Nephron progenitor cell (in vitro differentiated cells): ENCODE measurements at regions not wholly inside any gene's neighbourhood (a gene's known extent, or its start where the extent isn't known, plus 50 kb on each side); places are given as distances from the start of the nearest gene placed in this dataset.
A peak's percentile ranks its signal among the peaks of the same experiment; 100 is the strongest.

Experiments used
- DNase-seq: peaks from one replicate; pipeline ENCODE4 v3.0.0; 2021
- H3K27ac Mint-ChIP-seq: 2 replicates; pipeline ENCODE4 v1.8.0; 2021; ENCODE audit warnings: mild to moderate bottlenecking, moderate library complexity, mixed read lengths
- H3K27me3 Mint-ChIP-seq: 2 replicates; pipeline ENCODE4 v1.8.0; 2021; ENCODE audit warnings: mild to moderate bottlenecking, low read depth, mixed read lengths; ENCODE audit not compliant: poor library complexity
- H3K36me3 Mint-ChIP-seq: 2 replicates; pipeline ENCODE4 v1.8.0; 2021; ENCODE audit warnings: low read depth, mixed read lengths
- H3K4me1 Mint-ChIP-seq: 2 replicates; pipeline ENCODE4 v1.8.0; 2021; ENCODE audit warnings: mixed read lengths
- H3K4me3 Mint-ChIP-seq: 2 replicates; pipeline ENCODE4 v1.8.0; 2021; ENCODE audit warnings: mild to moderate bottlenecking, moderate library complexity, mixed read lengths
- H3K9me3 Mint-ChIP-seq: 2 replicates; pipeline ENCODE4 v1.8.0; 2021; ENCODE audit warnings: mild to moderate bottlenecking, moderate library complexity, mixed read lengths
- TF ChIP-seq, protein P1 (sequence below): fragments of 200-600 bp; sonication (generic); IDR thresholded peaks from 2 replicates; pipeline ENCODE4 v1.5.0; 2021; ENCODE audit warnings: antibody characterized with exemption

DNA sequence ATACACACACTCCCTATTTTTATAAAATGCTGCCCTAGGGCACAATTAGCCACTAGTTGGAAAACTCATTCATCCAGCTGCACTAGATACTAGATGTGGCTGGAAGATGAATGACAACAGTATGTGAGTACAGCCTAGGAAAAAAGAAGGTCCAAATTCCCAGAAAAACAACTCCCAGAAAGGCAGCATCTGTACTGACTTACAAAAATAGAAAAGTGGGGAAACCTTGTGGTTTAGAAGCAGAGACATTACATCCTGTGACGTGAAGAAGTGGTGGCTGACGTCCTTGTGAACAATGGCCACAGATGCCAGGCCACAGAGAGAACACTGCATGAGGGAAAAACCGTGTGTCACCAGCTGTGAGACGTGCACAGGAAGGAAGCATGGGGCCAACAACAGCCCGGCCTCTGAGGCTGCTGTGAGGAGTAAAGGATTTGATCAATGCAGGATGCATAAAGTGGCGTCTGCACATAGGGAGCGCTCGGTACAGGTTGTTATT lies 81.2 kb downstream of the SPRY1 start:
- Mint-ChIP-seq H3K4me3 (no peak overlapping the region), H3K4me1 (peaks cover 43% of the 10 kb centered on the region), H3K27me3 (no peaks in the 10 kb centered on the region), H3K27ac (peak overlapping the region; percentile 77), H3K36me3 (no peaks in the 10 kb centered on the region), H3K9me3 (no peaks in the 10 kb centered on the region)
- no peak for DNase-seq
- TF ChIP-seq, protein P1, sequence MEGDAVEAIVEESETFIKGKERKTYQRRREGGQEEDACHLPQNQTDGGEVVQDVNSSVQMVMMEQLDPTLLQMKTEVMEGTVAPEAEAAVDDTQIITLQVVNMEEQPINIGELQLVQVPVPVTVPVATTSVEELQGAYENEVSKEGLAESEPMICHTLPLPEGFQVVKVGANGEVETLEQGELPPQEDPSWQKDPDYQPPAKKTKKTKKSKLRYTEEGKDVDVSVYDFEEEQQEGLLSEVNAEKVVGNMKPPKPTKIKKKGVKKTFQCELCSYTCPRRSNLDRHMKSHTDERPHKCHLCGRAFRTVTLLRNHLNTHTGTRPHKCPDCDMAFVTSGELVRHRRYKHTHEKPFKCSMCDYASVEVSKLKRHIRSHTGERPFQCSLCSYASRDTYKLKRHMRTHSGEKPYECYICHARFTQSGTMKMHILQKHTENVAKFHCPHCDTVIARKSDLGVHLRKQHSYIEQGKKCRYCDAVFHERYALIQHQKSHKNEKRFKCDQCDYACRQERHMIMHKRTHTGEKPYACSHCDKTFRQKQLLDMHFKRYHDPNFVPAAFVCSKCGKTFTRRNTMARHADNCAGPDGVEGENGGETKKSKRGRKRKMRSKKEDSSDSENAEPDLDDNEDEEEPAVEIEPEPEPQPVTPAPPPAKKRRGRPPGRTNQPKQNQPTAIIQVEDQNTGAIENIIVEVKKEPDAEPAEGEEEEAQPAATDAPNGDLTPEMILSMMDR: no peak

DNA sequence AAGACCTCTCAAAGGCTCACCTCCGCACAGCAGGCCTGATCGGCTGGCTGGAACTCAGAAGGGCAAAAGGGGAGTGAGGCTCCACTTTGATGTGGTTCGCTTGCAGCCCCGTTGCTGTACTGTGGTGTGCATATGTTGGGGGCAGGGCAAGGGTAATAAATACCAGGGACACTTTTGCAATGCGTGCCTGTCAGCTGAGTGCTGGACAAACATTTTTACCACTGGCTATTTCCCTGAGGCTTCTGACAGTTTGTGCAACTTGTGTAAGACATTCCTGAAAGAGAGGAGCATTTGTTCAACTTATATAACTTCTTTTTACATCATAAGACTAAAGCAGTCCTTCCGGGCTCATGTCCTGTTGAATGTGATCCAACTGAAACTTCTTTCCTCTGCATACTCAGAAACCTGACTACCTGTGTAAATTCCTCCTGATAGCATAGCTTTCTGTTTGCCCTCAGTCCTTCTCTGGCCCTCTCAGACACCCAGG lies 82.3 kb downstream of the SPRY1 start:
- Mint-ChIP-seq H3K36me3 (no peaks in the 10 kb centered on the region), H3K4me1 (peaks cover 44% of the 10 kb centered on the region), H3K27ac (peak overlapping the region; percentile 94), H3K9me3 (no peaks in the 10 kb centered on the region), H3K27me3 (no peaks in the 10 kb centered on the region), H3K4me3 (peak overlapping the region; percentile 37)
- peak; percentile 57 for DNase-seq
- TF ChIP-seq, protein P1: no peak

DNA sequence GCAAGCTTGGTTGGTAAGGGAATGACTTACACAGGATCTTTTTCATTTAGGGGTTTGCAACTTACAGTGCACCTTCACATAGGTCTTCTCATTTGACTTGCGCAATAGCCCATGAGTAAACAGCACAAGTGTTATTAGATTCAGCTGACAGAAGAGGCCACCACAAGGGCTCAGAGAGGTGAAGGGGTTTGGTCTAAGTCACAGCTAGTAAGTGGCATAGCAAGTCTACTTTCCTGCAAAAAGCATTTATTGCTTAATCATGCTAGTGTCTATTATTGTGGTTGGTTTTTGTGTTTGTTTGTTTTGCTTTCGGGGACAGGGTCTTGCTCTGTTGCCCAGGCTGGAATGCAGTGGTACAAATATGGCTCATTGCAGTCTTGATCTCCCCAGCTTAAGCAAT lies 83.3 kb downstream of the SPRY1 start:
- Mint-ChIP-seq H3K36me3 (no peaks in the 10 kb centered on the region), H3K27me3 (no peaks in the 10 kb centered on the region), H3K9me3 (no peaks in the 10 kb centered on the region), H3K27ac (no peak overlapping the region), H3K4me1 (peaks cover 48% of the 10 kb centered on the region), H3K4me3 (no peak overlapping the region)
- TF ChIP-seq, protein P1: no peak
- DNase-seq: no peak

DNA sequence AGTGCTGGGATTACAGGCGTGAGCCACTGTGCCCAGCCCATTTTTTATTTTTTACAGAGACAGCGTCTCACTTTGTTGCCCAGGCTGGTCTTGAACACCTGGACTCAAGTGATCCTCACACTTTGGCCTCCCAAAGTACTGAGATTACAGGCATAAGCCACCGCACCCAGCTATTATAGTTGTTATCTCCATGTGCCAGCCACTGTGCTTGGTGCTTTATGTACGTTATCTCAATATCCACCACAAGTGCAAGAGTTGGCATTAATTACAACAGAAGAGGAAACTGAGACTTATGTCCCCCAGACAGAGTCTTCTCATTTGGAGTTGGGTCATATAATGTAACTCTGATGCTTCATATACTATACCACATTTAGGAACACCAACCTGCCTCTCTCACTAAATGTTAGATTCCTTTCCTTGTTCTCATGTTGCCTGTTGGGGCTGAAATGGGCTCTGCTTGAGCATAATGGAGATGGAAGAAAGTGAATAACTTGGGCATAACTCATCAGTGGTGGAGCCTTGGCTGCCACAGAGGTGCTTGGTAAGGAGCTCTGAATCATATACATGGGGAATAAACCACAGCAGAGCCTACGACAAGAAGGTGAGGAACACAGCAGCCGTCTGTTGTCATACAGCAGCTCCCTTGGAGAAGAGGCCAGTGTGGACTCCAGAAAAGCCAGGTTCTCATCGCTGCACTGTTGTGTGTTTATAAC lies 84.3 kb downstream of the SPRY1 start:
- H3K9me3 Mint-ChIP-seq: no peaks in the 10 kb centered on the region

DNA sequence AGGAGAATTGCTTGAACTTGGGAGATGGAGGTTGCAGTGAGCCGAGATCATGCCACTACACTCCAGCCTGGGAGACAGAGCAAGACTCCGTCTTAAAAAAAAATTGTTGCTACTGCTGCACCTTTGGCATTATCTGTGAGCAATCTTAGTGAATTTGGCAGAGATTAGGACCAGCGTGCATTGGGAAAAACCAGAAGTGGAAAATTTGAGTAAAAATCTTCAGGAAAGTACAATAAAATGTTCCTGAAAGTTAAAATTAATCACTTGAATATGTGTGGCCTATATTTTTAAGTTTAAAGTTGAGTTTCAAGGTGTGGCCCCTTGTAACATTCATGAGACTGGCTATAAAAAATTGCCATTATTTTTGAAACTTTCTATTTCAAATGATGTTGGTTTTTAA lies 85.1 kb downstream of the SPRY1 start:
- Mint-ChIP-seq H3K4me3 (no peak overlapping the region), H3K27ac (no peak overlapping the region), H3K36me3 (no peaks in the 10 kb centered on the region), H3K4me1 (peaks cover 62% of the 10 kb centered on the region), H3K9me3 (no peaks in the 10 kb centered on the region), H3K27me3 (no peaks in the 10 kb centered on the region)
- DNase-seq: no peak
- TF ChIP-seq, protein P1: no peak

More for the DNA sequence above, 84.3 kb downstream of the SPRY1 start:
- TF ChIP-seq, protein P1: no peak
- H3K4me3 Mint-ChIP-seq: no peak overlapping the region
- H3K27ac Mint-ChIP-seq: no peak overlapping the region
- peaks cover 56% of the 10 kb centered on the region for H3K4me1 Mint-ChIP-seq
- no peak for DNase-seq
- no peaks in the 10 kb centered on the region for H3K36me3 Mint-ChIP-seq
- no peaks in the 10 kb centered on the region for H3K27me3 Mint-ChIP-seq
